ENCODE measurements at regions not wholly inside any gene's neighbourhood (a gene's known extent, or its start where the extent isn't known, plus 50 kb on each side); places are given as distances from the start of the nearest gene placed in this dataset.
A peak's percentile ranks its signal among the peaks of the same experiment; 100 is the strongest.
"Not testable (repeated sequence)": the region's sequence is repeated elsewhere in the genome, so short reads cannot be mapped to it uniquely, and the experiment has no call there.

- Mint-ChIP-seq H3K4me1 (peaks cover 23% of the 10 kb centered on the region), H3K27ac (peak overlapping the region; percentile 69), H3K36me3 (peaks cover 2% of the 10 kb centered on the region), H3K27me3 (peaks cover 31% of the 10 kb centered on the region), H3K4me3 (peak overlapping the region; percentile 64), H3K9me3 (no peaks in the 10 kb centered on the region)
- no peak for DNase-seq
- CTCF ChIA-PET, result interaction anchor here (1.1 to 2.4 kb wide), 2 partner anchors 9 to 40 kb away, joined by 3 to 8 read pairs; no protein-coding TSS in a partner anchor
Measured at GRCh38 chr22:46045459-46046298, 68.7 kb upstream of the WNT7B start.

DNA sequence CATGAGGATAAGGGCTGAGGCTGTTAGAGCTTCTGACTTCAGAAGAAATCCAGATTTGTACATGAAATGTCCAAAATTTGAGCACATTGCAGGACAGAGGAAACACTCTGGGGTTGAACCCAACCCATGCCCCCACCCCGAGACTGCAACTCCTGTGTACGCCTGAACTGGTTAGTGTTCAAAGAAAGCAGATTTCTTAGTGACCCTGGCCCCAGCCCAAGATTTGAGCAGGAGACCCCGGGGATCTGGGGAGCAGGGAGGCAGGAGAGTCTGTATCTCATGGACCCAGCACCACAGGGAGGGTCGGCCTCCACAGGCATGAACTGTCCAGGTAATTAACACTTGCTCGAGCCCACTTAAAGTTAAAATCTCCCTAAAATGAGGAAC lies 69.3 kb upstream of the WNT7B start:
- DNase-seq, result no peak
- Mint-ChIP-seq H3K36me3 (peaks cover 2% of the 10 kb centered on the region), H3K4me1 (peaks cover 26% of the 10 kb centered on the region), H3K9me3 (no peaks in the 10 kb centered on the region), H3K27ac (peak overlapping the region; percentile 60), H3K4me3 (no peak overlapping the region), H3K27me3 (peaks cover 31% of the 10 kb centered on the region)
- CTCF ChIA-PET, result interaction anchor here (1.1 to 2.4 kb wide), 3 partner anchors 9 to 71 kb away, joined by 3 to 8 read pairs (median 3); no protein-coding TSS in a partner anchor

GRCh38 chr22:46047226-46047625 lies 70.3 kb upstream of the WNT7B start:
- peaks cover 2% of the 10 kb centered on the region for H3K36me3 Mint-ChIP-seq
- peaks cover 35% of the 10 kb centered on the region for H3K4me1 Mint-ChIP-seq
- no peaks in the 10 kb centered on the region for H3K9me3 Mint-ChIP-seq
- H3K27me3 Mint-ChIP-seq, result peaks cover 31% of the 10 kb centered on the region
- no peak for DNase-seq
- no peak overlapping the region for H3K4me3 Mint-ChIP-seq
- H3K27ac Mint-ChIP-seq, result no peak overlapping the region
- CTCF ChIA-PET, result interaction anchor here (1.1 kb wide), 1 partner anchor 70 kb away, joined by 3 read pairs; no protein-coding TSS in a partner anchor

DNA sequence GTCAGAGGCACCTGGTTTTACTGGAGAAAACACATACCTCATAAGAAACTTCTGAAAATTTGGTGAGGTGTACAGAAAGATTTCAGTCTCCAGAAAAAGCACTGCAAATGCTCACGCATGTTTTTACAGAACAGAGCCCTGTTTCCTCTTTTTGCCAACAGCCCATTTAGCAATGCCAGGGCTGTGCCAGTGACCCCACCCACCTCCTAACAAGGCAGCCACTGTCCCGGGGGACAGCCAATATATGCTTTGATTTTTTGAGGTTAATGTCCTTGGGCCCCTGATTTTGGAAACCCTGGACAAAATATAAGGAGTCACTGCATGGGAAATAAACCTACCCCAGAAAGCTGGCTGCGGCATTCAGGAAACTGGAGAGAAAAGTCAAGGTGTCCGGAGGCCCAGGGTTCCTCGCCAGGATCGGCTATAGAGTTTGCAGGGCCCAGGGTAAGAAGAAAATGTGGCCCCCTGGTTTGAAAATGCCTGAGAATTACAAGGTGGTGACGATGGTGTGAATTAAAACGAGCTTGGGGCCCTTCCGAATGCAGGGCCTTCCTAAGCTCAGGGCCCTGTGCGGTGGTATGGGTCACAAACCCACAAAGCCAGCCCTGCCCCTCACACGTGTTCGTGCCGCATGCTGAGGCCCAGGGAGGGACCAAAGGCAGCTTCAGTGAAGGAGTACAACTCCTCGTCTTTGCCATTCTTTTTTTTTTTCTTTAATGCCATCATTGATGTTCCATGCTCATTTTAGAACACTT lies 71.1 kb upstream of the WNT7B start:
- H3K4me1 Mint-ChIP-seq, result peaks cover 38% of the 10 kb centered on the region

DNA sequence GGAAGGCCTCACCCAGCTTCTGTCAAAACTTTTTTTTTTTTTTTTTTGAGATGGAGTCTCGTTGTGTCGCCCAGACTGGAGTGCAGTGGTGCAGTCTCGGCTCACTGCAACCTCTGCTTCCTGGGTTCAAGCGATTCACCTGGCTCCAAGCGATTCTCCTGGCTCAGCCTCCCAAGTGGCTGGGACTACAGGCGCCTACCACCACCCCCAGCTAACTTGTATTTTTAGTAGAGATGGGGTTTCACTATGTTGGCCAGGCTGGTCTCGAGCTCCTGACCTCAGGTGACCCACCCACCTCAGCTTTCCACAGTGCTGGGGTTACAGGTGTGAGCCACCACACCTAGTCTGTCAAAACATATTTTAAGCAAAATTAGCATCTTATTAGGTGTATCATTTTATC lies 71.7 kb upstream of the WNT7B start:
- peaks cover 31% of the 10 kb centered on the region for H3K27me3 Mint-ChIP-seq
- H3K36me3 Mint-ChIP-seq, H3K9me3 Mint-ChIP-seq, CTCF ChIA-PET, H3K4me3 Mint-ChIP-seq, DNase-seq, H3K27ac Mint-ChIP-seq: not testable (repeated sequence)
- peaks cover 37% of the 10 kb centered on the region for H3K4me1 Mint-ChIP-seq

More for the DNA sequence above, 71.1 kb upstream of the WNT7B start:
- H3K36me3 Mint-ChIP-seq, result peaks cover 2% of the 10 kb centered on the region
- DNase-seq, result no peak
- H3K27me3 Mint-ChIP-seq, result peaks cover 31% of the 10 kb centered on the region
- no peak overlapping the region for H3K27ac Mint-ChIP-seq
- CTCF ChIA-PET, result no interaction called here
- H3K9me3 Mint-ChIP-seq, result no peaks in the 10 kb centered on the region
- H3K4me3 Mint-ChIP-seq, result no peak overlapping the region

GRCh38 chr22:46049726-46050450 lies 72.9 kb upstream of the WNT7B start:
- no peak overlapping the region for H3K4me3 Mint-ChIP-seq
- no peak for DNase-seq
- H3K4me1 Mint-ChIP-seq, result peaks cover 31% of the 10 kb centered on the region
- no peaks in the 10 kb centered on the region for H3K9me3 Mint-ChIP-seq
- no peaks in the 10 kb centered on the region for H3K36me3 Mint-ChIP-seq
- CTCF ChIA-PET, result interaction anchor here (1.1 kb wide), 1 partner anchor 13 kb away, joined by 4 read pairs; no protein-coding TSS in a partner anchor
- H3K27me3 Mint-ChIP-seq, result peaks cover 22% of the 10 kb centered on the region
- no peak overlapping the region for H3K27ac Mint-ChIP-seq

- CTCF ChIA-PET, result interaction anchor here (1.1 kb wide), 1 partner anchor 13 kb away, joined by 4 read pairs; no protein-coding TSS in a partner anchor
- no peak overlapping the region for H3K27ac Mint-ChIP-seq
Measured at GRCh38 chr22:46050451-46050845, 73.5 kb upstream of the WNT7B start.

GRCh38 chr22:46050916-46051614 lies 74.1 kb upstream of the WNT7B start:
- Mint-ChIP-seq H3K27me3 (peaks cover 11% of the 10 kb centered on the region), H3K4me3 (no peak overlapping the region), H3K9me3 (no peaks in the 10 kb centered on the region), H3K4me1 (peaks cover 40% of the 10 kb centered on the region), H3K36me3 (no peaks in the 10 kb centered on the region), H3K27ac (peak overlapping the region; percentile 26)
- CTCF ChIA-PET, result interaction anchor here (1.1 kb wide), 1 partner anchor 14 kb away, joined by 4 read pairs; no protein-coding TSS in a partner anchor
- no peak for DNase-seq

More at GRCh38 chr22:46050451-46050845, 73.5 kb upstream of the WNT7B start:
- H3K9me3 Mint-ChIP-seq, result no peaks in the 10 kb centered on the region
- peaks cover 17% of the 10 kb centered on the region for H3K27me3 Mint-ChIP-seq
- no peaks in the 10 kb centered on the region for H3K36me3 Mint-ChIP-seq
- H3K4me3 Mint-ChIP-seq, result no peak overlapping the region
- DNase-seq, result no peak
- H3K4me1 Mint-ChIP-seq, result peaks cover 37% of the 10 kb centered on the region

- Mint-ChIP-seq H3K4me3 (no peak overlapping the region), H3K36me3 (no peaks in the 10 kb centered on the region), H3K9me3 (no peaks in the 10 kb centered on the region), H3K27ac (peak overlapping the region; percentile 78), H3K4me1 (peaks cover 44% of the 10 kb centered on the region), H3K27me3 (peaks cover 5% of the 10 kb centered on the region)
- no peak for DNase-seq
- CTCF ChIA-PET, result no interaction called here
Measured at GRCh38 chr22:46051646-46052045, 74.7 kb upstream of the WNT7B start.

GRCh38 chr22:46052331-46052771 lies 75.4 kb upstream of the WNT7B start:
- CTCF ChIA-PET, result no interaction called here
- Mint-ChIP-seq H3K4me1 (peaks cover 50% of the 10 kb centered on the region), H3K9me3 (no peaks in the 10 kb centered on the region), H3K36me3 (no peaks in the 10 kb centered on the region), H3K4me3 (peak overlapping the region; percentile 92), H3K27ac (peak overlapping the region; percentile 94), H3K27me3 (peaks cover 2% of the 10 kb centered on the region)
- DNase-seq, result no peak

- Mint-ChIP-seq H3K4me1 (peaks cover 57% of the 10 kb centered on the region), H3K4me3 (peak overlapping the region; percentile 92), H3K27ac (peak overlapping the region; percentile 94), H3K36me3 (no peaks in the 10 kb centered on the region), H3K9me3 (no peaks in the 10 kb centered on the region), H3K27me3 (no peaks in the 10 kb centered on the region)
- peak; percentile 56 for DNase-seq
- CTCF ChIA-PET, result interaction anchor here (0.9 kb wide), 1 partner anchor 40 kb away, joined by 3 read pairs; no protein-coding TSS in a partner anchor
Measured at GRCh38 chr22:46052801-46053562, 76.0 kb upstream of the WNT7B start.

DNA sequence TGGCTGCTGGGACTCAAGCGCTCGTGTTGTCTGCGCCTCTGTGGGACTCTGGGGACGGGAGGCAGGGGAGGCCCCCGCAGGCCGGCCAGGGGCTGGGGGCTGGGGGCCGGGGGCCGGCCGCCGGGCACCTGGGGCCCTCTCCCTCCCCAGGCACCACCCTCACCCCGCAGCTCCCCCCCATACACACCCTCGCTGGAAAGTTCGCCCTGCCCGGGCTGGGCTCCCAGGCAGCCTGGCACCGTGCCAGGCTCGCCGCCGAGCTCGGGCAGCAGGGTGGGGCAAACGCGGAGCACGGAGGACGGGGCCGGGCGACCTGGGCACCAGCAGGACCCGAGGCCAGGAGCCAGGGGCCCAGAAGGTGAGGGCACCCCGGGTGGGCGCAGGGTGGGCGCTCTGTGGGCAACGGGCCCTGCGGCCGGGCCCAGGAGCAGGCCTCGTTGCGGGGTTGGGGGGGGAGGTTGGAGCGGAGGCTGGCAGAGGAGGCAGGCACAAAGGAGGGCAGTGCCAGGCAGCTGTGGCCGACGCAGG lies 76.7 kb upstream of the WNT7B start:
- peak; percentile 66 for DNase-seq
- Mint-ChIP-seq H3K27ac (peak overlapping the region; percentile 94), H3K9me3 (no peaks in the 10 kb centered on the region), H3K27me3 (no peaks in the 10 kb centered on the region), H3K36me3 (no peaks in the 10 kb centered on the region), H3K4me3 (peak overlapping the region; percentile 92), H3K4me1 (peaks cover 62% of the 10 kb centered on the region)
- CTCF ChIA-PET, result interaction anchor here (0.9 kb wide), 1 partner anchor 41 kb away, joined by 3 read pairs; no protein-coding TSS in a partner anchor

Data from activated naive CD4-positive, alpha-beta T cell treated with anti-CD3 and anti-CD28 coated beads, Interleukin-2, amount 10 ng/mL, durations not matched to agents 7 days and 5 days (primary cell).